ENCODE measurements at regions not wholly inside any gene's neighbourhood (a gene's known extent, or its start where the extent isn't known, plus 50 kb on each side); places are given as distances from the start of the nearest gene placed in this dataset.

- no peak for TF ChIP-seq POLR2A (IDR thresholded peaks at IDR 0.05)
- TF ChIP-seq, protein P1, sequence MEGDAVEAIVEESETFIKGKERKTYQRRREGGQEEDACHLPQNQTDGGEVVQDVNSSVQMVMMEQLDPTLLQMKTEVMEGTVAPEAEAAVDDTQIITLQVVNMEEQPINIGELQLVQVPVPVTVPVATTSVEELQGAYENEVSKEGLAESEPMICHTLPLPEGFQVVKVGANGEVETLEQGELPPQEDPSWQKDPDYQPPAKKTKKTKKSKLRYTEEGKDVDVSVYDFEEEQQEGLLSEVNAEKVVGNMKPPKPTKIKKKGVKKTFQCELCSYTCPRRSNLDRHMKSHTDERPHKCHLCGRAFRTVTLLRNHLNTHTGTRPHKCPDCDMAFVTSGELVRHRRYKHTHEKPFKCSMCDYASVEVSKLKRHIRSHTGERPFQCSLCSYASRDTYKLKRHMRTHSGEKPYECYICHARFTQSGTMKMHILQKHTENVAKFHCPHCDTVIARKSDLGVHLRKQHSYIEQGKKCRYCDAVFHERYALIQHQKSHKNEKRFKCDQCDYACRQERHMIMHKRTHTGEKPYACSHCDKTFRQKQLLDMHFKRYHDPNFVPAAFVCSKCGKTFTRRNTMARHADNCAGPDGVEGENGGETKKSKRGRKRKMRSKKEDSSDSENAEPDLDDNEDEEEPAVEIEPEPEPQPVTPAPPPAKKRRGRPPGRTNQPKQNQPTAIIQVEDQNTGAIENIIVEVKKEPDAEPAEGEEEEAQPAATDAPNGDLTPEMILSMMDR (IDR thresholded peaks at IDR 0.05 in 4 of 5, conservative IDR thresholded peaks at IDR 0.05 in 1 of 5): no peak
Observed at GRCh38 chr21:38145104-38145503, 111.7 kb upstream of the KCNJ15 start.

Data from gastrocnemius medialis (tissue), 4 donors.